Left ventricle myocardium inferior (tissue), 1 donor: ENCODE measurements at regions not wholly inside any gene's neighbourhood (a gene's known extent, or its start where the extent isn't known, plus 50 kb on each side); places are given as distances from the start of the nearest gene placed in this dataset.

Source experiments
- DNase-seq: peaks from one replicate; pipeline ENCODE4 v3.0.0-alpha.2; 2020
- H3K27ac ChIP-seq: fragments of 200-600 bp; replicated peaks from 2 replicates; pipeline ENCODE4 v1.8.0; 2021
- H3K27me3 ChIP-seq: fragments of 200-600 bp; 2 replicates; pipeline ENCODE4 v1.8.0; 2021; ENCODE audit warnings: low read depth
- H3K36me3 ChIP-seq: fragments of 200-600 bp; 2 replicates; pipeline ENCODE4 v1.8.0; 2021
- H3K4me1 ChIP-seq: fragments of 200-600 bp; 2 replicates; pipeline ENCODE4 v1.8.0; 2021
- H3K4me3 ChIP-seq: fragments of 200-600 bp; 2 replicates; pipeline ENCODE4 v1.8.0; 2021; ENCODE audit warnings: mild to moderate bottlenecking, moderate library complexity
- H3K9me3 ChIP-seq: fragments of 200-600 bp; replicated peaks from 2 replicates; pipeline ENCODE4 v1.8.0; 2021
- CTCF ChIP-seq: fragments of 200-600 bp; IDR thresholded peaks from 2 replicates; pipeline ENCODE4 v1.8.0; 2021; ENCODE audit warnings: antibody characterized with exemption, mild to moderate bottlenecking, borderline replicate concordance
- intact Hi-C: fragments of 100-400 bp; cut with micrococcal nuclease; formaldehyde crosslinking; loops from one replicate; pipeline ENCODE4 v1.11.0; 2022
- donor health status: DM: no; HTN: yes; CAD: no; lungs with severe emphysema.

- no peaks in the 10 kb centered on the region for H3K36me3 ChIP-seq
- H3K27ac ChIP-seq: no peak overlapping the region
- no peaks in the 10 kb centered on the region for H3K9me3 ChIP-seq
- peaks cover 36% of the 10 kb centered on the region for H3K4me1 ChIP-seq
- DNase-seq: no peak
- no peaks in the 10 kb centered on the region for H3K27me3 ChIP-seq
- no peak overlapping the region for H3K4me3 ChIP-seq
- TF ChIP-seq CTCF: no peak
- intact Hi-C loops: no loop called here
Measured at GRCh38 chr1:99591886-99592285, 54.0 kb upstream of the PALMD start.

GRCh38 chr1:99594205-99594604 is 51.7 kb upstream of the PALMD start:
- peaks cover 48% of the 10 kb centered on the region for H3K4me1 ChIP-seq
- H3K36me3 ChIP-seq: no peaks in the 10 kb centered on the region
- no peak for TF ChIP-seq CTCF
- H3K9me3 ChIP-seq: no peaks in the 10 kb centered on the region
- intact Hi-C loops: no loop called here
- H3K4me3 ChIP-seq: no peak overlapping the region
- no peak for DNase-seq
- H3K27ac ChIP-seq: no peak overlapping the region
- no peaks in the 10 kb centered on the region for H3K27me3 ChIP-seq

GRCh38 chr1:99595041-99595440 is 50.9 kb upstream of the PALMD start:
- Histone ChIP-seq H3K27me3 (no peaks in the 10 kb centered on the region), H3K4me1 (peaks cover 56% of the 10 kb centered on the region), H3K4me3 (no peak overlapping the region), H3K27ac (peak overlapping the region; percentile 0), H3K9me3 (no peaks in the 10 kb centered on the region), H3K36me3 (no peaks in the 10 kb centered on the region)
- intact Hi-C loops: no loop called here
- TF ChIP-seq CTCF: no peak
- DNase-seq: no peak

GRCh38 chr1:99595441-99595840 is 50.5 kb upstream of the PALMD start:
- TF ChIP-seq CTCF: no peak
- no peaks in the 10 kb centered on the region for H3K9me3 ChIP-seq
- peak overlapping the region; percentile 0 for H3K27ac ChIP-seq
- DNase-seq: no peak
- H3K27me3 ChIP-seq: no peaks in the 10 kb centered on the region
- H3K36me3 ChIP-seq: no peaks in the 10 kb centered on the region
- no peak overlapping the region for H3K4me3 ChIP-seq
- intact Hi-C loops: no loop called here
- H3K4me1 ChIP-seq: peaks cover 56% of the 10 kb centered on the region
